ENCODE measurements at regions not wholly inside any gene's neighbourhood (a gene's known extent, or its start where the extent isn't known, plus 50 kb on each side); places are given as distances from the start of the nearest gene placed in this dataset.

DNA sequence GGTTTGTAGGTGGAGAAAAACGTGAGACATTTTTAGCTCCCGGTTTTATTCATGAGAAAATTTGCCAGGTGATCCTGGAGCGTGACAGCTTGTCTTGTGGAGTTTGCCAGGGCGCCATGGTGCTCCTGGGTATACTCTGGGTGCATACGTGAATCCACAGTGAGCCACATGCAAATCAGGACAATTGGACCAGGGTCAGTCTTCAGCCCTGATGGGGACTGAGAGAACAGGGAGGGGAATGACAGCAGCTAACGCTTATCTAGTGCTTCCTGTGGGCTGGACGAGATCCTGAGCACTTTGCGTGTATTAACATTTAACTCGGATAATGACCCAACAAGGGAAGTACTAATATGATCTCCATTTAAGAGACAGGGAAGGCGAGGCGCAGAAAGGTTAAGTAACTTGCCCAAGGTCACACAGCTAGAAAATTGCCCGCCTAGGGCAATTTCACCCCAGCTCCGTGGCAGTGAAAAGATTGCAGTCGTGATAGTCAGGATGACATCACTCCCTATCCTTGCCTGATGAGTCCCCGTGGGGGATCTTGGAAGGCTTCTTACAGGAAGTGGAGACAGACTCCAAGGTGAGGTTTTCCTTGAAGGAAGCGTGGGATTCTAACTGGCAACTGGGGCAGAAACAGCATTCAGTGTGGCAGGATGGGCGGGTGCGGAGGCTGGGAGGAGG is 118.4 kb upstream of the NCOR2 start:
- DNase-seq: no peak
- TF ChIP-seq, protein P1, sequence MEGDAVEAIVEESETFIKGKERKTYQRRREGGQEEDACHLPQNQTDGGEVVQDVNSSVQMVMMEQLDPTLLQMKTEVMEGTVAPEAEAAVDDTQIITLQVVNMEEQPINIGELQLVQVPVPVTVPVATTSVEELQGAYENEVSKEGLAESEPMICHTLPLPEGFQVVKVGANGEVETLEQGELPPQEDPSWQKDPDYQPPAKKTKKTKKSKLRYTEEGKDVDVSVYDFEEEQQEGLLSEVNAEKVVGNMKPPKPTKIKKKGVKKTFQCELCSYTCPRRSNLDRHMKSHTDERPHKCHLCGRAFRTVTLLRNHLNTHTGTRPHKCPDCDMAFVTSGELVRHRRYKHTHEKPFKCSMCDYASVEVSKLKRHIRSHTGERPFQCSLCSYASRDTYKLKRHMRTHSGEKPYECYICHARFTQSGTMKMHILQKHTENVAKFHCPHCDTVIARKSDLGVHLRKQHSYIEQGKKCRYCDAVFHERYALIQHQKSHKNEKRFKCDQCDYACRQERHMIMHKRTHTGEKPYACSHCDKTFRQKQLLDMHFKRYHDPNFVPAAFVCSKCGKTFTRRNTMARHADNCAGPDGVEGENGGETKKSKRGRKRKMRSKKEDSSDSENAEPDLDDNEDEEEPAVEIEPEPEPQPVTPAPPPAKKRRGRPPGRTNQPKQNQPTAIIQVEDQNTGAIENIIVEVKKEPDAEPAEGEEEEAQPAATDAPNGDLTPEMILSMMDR (IDR thresholded peaks at IDR 0.05; ENCODE audit: borderline replicate concordance): no peak
- no peaks in the 10 kb centered on the region for H3K27me3 ChIP-seq (ENCODE audit: low read depth)
- no peaks in the 10 kb centered on the region for H3K36me3 ChIP-seq
- peak overlapping the region; percentile 41 for H3K4me3 ChIP-seq
- H3K27ac ChIP-seq (replicated peaks): peak overlapping the region; percentile 93
- H3K4me1 ChIP-seq: peaks cover 84% of the 10 kb centered on the region
- intact Hi-C loops (cut with micrococcal nuclease): no loop called here
- H3K9me3 ChIP-seq (replicated peaks): peaks cover 3% of the 10 kb centered on the region

GRCh38 chr12:124684971-124685688 is 117.7 kb upstream of the NCOR2 start:
- H3K27me3 ChIP-seq (ENCODE audit: low read depth): no peaks in the 10 kb centered on the region
- H3K36me3 ChIP-seq: no peaks in the 10 kb centered on the region
- peak overlapping the region; percentile 93 for H3K27ac ChIP-seq (replicated peaks)
- H3K4me1 ChIP-seq: peaks cover 91% of the 10 kb centered on the region
- intact Hi-C loops (cut with micrococcal nuclease): no loop called here
- H3K4me3 ChIP-seq: peak overlapping the region; percentile 41
- TF ChIP-seq, protein P1 (IDR thresholded peaks at IDR 0.05; ENCODE audit: borderline replicate concordance): no peak
- no peak for DNase-seq
- peaks cover 3% of the 10 kb centered on the region for H3K9me3 ChIP-seq (replicated peaks)

DNA sequence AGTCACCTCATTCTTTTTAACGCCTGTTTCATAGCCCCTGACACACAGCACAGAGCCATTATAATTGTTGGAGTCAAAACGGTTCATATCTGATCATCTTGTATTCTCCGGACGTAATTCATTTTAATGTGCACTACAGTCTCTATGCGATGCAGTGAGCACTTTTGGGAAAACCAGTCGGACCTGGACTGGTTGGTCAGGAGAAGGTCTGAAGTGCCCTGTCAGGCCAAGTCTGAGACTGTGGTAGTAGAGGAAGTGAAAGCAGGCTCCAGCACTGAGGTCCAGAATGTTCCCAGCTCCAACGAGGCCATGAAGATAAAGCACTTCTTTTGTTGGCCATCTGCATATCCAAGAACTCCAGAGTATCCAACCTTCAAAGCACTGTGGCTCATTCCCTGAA is 117.1 kb upstream of the NCOR2 start:
- Histone ChIP-seq H3K27me3 (ENCODE audit: low read depth) (no peaks in the 10 kb centered on the region), H3K9me3 (replicated peaks) (peaks cover 3% of the 10 kb centered on the region), H3K4me1 (peaks cover 97% of the 10 kb centered on the region), H3K27ac (replicated peaks) (peak overlapping the region; percentile 93), H3K36me3 (no peaks in the 10 kb centered on the region), H3K4me3 (peak overlapping the region; percentile 41)
- intact Hi-C loops (cut with micrococcal nuclease): no loop called here
- TF ChIP-seq, protein P1 (IDR thresholded peaks at IDR 0.05; ENCODE audit: borderline replicate concordance): no peak
- no peak for DNase-seq

GRCh38 chr12:124683152-124684124 is 116.0 kb upstream of the NCOR2 start:
- peaks cover 100% of the 10 kb centered on the region for H3K4me1 ChIP-seq
- peak overlapping the region; percentile 93 for H3K27ac ChIP-seq (replicated peaks)
- intact Hi-C loops (cut with micrococcal nuclease): no loop called here
- DNase-seq: no peak
- peaks cover 3% of the 10 kb centered on the region for H3K9me3 ChIP-seq (replicated peaks)
- no peak overlapping the region for H3K4me3 ChIP-seq
- TF ChIP-seq, protein P1 (IDR thresholded peaks at IDR 0.05; ENCODE audit: borderline replicate concordance): no peak
- no peaks in the 10 kb centered on the region for H3K27me3 ChIP-seq (ENCODE audit: low read depth)
- H3K36me3 ChIP-seq: no peaks in the 10 kb centered on the region

DNA sequence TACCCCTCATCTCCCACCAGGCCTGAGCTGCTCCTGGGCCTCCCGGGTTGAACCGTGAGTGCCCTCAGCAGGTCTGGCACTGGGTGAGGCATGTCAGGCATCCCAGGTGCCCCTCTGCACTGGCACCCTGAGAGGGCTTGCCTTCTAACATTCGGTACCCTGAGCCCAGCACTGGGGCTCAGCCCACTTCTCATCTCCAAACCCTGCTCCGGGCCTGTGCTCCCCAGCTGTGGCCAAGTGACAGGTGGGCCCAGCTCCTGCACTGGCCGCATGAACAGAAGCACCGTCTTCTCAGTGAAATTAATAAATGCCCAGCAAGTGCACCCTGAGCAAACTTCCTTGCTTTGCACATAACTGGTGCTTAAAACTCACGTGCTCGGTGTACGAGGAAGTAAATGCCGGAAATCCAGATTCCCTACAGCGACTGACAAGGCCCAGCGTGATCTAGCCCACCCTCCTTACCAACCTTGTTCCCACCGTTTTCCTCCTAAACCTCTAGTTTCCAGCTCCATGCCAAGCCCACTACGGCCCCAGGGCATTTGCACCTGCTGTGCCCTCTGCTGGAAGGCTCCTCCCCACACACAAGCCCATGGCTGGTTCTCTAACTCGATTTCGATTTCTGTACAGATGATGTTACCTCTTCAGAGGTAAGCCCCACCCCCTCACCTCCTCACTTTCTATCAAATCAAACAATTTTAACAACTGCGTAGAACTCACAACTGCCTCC is 115.2 kb upstream of the NCOR2 start:
- intact Hi-C loops (cut with micrococcal nuclease): no loop called here
- Histone ChIP-seq H3K9me3 (replicated peaks) (peaks cover 3% of the 10 kb centered on the region), H3K4me3 (no peak overlapping the region), H3K36me3 (no peaks in the 10 kb centered on the region), H3K4me1 (peaks cover 91% of the 10 kb centered on the region), H3K27me3 (ENCODE audit: low read depth) (no peaks in the 10 kb centered on the region), H3K27ac (replicated peaks) (peak overlapping the region; percentile 93)
- TF ChIP-seq, protein P1 (IDR thresholded peaks at IDR 0.05; ENCODE audit: borderline replicate concordance): no peak
- DNase-seq: no peak
